Activated CD8-positive, alpha-beta memory T cell treated with anti-CD3 and anti-CD28 coated beads, Interleukin-2, amount 10 ng/mL, durations not matched to agents 7 days and 5 days (primary cell): ENCODE measurements at regions not wholly inside any gene's neighbourhood (a gene's known extent, or its start where the extent isn't known, plus 50 kb on each side); places are given as distances from the start of the nearest gene placed in this dataset.
A peak's percentile ranks its signal among the peaks of the same experiment; 100 is the strongest.
"Not testable (repeated sequence)": the region's sequence is repeated elsewhere in the genome, so short reads cannot be mapped to it uniquely, and the experiment has no call there.

Experiments
- ATAC-seq: fragments of 150-1000 bp; cut with Tn5 transposase; one replicate; pipeline ENCODE4 v1.10.0; 2021; ENCODE audit warnings: moderate library complexity
- CTCF ChIA-PET: fragments of 350-600 bp; sonication (Branson Sonifier 250); formaldehyde crosslinking; loops from one replicate; lab custom pipeline; 2021; ENCODE audit warnings: antibody characterized with exemption; lab: Charles Lee
- DNase-seq: peaks from one replicate; pipeline ENCODE4 v3.0.0-alpha.2; 2020
- H3K27ac Mint-ChIP-seq: one replicate; pipeline ENCODE4 v1.8.0; 2021; ENCODE audit warnings: mild to moderate bottlenecking, mixed read lengths
- H3K27me3 Mint-ChIP-seq: one replicate; pipeline ENCODE4 v1.8.0; 2021; ENCODE audit warnings: mixed read lengths
- H3K36me3 Mint-ChIP-seq: one replicate; pipeline ENCODE4 v1.8.0; 2021; ENCODE audit warnings: mild to moderate bottlenecking, mixed read lengths
- H3K4me1 Mint-ChIP-seq: one replicate; pipeline ENCODE4 v1.8.0; 2021; ENCODE audit warnings: mixed read lengths
- H3K4me3 Mint-ChIP-seq: one replicate; pipeline ENCODE4 v1.8.0; 2021; ENCODE audit warnings: mild to moderate bottlenecking, moderate library complexity, mixed read lengths
- H3K9me3 Mint-ChIP-seq: one replicate; pipeline ENCODE4 v1.8.0; 2022; ENCODE audit warnings: low read depth, mixed read lengths

DNA sequence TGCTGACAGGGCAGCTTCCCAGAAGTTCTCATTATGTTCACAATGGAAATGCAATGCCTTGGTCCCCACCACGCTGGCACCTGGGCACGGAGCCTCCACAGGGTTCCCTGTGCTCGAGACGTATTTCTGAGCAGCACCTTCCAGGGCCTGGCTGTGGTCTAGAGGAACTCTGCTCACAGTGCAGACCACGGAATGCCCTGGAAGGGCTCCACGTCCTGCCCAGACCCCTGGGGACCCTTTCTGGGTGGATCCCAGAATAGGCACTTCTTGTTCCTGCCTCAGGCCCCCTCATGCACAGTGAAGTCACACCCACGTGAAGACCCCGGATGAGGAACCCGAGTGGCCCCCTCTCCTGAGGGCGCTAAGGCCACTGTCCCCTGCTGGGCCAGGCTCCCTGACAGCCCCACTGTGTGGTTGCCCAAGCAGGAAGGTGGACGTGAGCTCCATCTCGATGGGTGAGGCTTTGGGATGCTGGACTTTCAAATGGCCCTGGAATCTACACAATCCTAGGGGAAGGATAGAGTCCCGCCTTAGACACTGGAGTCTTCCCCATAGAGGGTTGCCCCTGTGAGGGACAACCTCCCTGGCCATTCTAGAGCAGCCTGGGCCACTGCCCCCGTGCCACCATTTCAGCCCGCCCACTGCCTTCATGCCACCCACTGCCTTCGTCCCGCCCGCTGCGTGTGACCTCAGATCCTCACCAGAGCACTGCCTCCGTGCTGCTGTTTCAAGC, 1106.8 kb downstream of the BRD1 start:
- peaks cover 1% of the 10 kb centered on the region for H3K36me3 Mint-ChIP-seq
- H3K27ac Mint-ChIP-seq: no peak overlapping the region
- H3K9me3 Mint-ChIP-seq: peaks cover 7% of the 10 kb centered on the region
- DNase-seq (no peak), ATAC-seq (no peak)
- H3K4me3 Mint-ChIP-seq: no peak overlapping the region
- H3K27me3 Mint-ChIP-seq: no peaks in the 10 kb centered on the region
- CTCF ChIA-PET: no interaction called here
- H3K4me1 Mint-ChIP-seq: peaks cover 3% of the 10 kb centered on the region

DNA sequence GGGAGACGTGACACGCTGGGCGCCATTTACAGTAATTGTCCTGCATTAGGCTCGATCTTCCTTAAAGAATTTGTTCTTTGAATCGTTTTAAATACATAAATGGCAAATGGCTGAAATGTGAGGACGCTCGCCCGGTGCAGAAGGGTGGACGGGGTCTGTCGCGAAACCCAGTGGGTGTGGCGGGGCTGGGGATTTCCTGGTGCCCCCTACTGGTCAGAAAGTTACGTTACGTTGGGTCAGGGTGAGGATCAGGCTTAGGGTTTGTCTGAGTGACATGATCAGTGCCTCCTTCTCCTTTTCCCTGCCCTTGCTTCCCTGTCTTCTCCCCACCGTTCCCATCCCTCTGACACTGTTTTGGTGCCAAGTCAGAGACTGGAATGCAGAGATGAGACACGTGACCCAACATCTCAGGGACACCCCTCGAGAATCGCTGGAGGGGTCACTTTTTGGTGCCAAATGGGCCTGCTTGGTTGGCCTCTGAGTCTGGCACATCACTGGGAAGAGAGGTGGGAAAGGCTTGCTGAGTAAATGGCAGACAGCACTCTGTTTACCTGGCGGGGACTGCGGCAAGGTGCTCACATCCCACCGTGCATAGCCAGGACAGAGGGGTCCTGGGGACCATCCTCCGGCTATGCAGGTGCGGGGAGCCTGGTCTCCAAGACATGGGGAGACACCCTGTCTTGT, 1107.6 kb downstream of the BRD1 start:
- Mint-ChIP-seq H3K27ac (no peak overlapping the region), H3K9me3 (peaks cover 9% of the 10 kb centered on the region), H3K27me3 (no peaks in the 10 kb centered on the region), H3K4me1 (peaks cover 3% of the 10 kb centered on the region), H3K36me3 (peaks cover 1% of the 10 kb centered on the region), H3K4me3 (no peak overlapping the region)
- ATAC-seq (no peak), DNase-seq (no peak)
- CTCF ChIA-PET: no interaction called here

GRCh38 chr22:48718818-48719500, 1108.7 kb downstream of the BRD1 start:
- no peaks in the 10 kb centered on the region for H3K27me3 Mint-ChIP-seq
- no peak for DNase-seq
- no peak overlapping the region for H3K4me3 Mint-ChIP-seq
- H3K36me3 Mint-ChIP-seq: peaks cover 1% of the 10 kb centered on the region
- no peak overlapping the region for H3K27ac Mint-ChIP-seq
- peaks cover 3% of the 10 kb centered on the region for H3K4me1 Mint-ChIP-seq
- no peak for ATAC-seq
- peaks cover 13% of the 10 kb centered on the region for H3K9me3 Mint-ChIP-seq
- CTCF ChIA-PET: no interaction called here

DNA sequence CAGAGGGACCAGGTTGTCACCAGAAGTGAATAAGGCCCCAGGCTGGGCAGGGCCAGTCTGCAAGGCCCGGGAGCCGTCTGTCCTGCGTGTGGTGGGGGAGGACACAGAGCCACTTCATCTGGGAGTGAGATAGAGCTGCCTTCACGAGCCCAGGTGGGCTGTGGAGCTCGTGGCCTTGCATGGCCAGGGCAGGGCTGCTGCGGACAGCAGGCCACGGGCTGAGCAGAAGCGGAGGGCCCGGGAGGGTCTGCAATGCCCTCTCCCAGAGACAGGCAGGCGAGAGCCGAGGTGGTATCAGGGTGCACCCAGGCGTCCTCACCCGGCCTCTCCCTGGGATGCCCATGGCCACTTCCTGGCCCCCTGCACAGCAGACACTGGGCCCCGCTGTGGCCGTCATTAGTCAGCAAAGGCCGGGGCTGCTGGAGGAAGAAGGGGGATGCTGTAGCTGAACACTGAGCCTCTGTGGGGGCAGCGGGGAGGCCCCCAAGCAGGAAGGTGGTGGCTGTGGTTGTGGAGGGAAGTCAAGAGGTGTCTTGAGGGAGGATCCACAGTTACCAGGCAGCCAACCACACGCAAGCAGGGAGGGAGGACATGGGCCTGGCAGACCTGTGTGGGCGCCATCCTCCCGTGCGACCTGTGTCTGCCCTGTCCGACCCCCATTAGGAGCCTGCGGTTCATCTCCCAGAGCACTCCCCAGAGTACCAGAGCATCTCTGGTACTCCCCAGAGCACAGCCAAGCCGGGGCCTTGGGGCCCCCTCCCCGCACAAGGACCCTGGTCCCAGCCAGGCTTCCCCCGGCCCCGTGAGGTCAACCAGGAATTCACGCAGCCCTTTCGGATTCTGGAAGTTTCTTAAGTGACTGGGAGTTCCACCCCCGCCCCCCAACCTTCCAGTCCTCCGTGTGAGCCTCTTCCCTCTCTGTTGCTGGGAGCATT, 1109.5 kb downstream of the BRD1 start:
- DNase-seq: peak; percentile 42
- Mint-ChIP-seq H3K27me3 (no peaks in the 10 kb centered on the region), H3K36me3 (peaks cover 1% of the 10 kb centered on the region), H3K4me3 (no peak overlapping the region), H3K9me3 (peaks cover 13% of the 10 kb centered on the region), H3K27ac (no peak overlapping the region), H3K4me1 (peaks cover 3% of the 10 kb centered on the region)
- CTCF ChIA-PET: no interaction called here
- no peak for ATAC-seq

DNA sequence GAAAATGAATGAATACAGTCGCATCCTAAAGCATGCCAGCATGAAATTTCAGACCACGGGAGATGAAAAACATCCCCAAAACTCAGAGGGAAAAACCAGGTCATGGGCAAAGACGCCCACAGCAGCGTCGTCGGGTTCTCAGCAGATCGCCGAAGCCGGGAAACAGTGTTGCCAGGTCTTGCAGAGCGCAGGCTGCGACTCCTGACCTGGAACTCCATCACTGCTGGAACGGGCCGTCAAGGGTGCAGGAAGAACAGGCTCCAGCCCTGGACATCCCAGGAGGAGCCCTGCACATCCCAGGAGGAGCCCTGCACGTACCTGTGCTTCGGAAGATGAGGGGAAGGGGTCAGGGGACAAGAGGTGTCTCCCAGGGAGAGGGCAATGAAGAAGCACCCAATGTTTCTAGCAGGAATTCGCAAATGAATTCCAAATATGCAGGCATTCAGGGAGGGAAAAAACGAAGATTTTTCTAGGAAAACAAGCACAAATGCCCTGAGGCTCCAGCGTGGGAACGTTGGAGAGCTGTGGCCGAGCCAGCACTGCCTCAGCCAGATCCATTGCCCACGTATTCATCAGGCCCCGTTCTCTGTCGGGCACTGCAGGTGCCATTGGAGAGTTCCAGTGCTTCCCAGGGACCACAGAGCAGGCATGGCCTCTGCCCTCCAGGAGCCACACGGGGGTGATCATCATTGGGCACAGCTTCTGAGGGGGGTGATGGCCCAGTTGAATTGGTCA, 1110.4 kb downstream of the BRD1 start:
- no peak for ATAC-seq

DNA sequence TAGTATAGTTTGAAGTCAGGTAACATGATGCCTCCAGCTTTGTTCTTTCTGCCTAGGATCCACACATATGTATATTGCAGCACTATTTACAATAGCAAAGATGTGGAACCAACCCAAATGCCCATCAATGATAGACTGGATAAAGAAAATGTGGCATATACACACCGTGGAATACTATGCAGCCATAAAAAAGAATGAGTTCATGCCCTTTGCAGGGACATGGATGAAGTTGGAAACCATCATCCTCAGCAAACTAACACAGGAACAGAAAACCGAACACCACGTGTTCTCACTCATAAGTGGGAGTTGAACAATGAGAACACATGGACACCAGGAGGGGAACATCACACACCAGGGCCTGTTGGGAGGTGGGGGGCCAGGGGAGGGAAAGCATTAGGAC, 1111.5 kb downstream of the BRD1 start:
- H3K36me3 Mint-ChIP-seq, ATAC-seq, H3K4me3 Mint-ChIP-seq, DNase-seq, CTCF ChIA-PET, H3K4me1 Mint-ChIP-seq, H3K27ac Mint-ChIP-seq, H3K27me3 Mint-ChIP-seq: not testable (repeated sequence)
- H3K9me3 Mint-ChIP-seq: peaks cover 10% of the 10 kb centered on the region

More for the DNA sequence above, 1110.4 kb downstream of the BRD1 start:
- Mint-ChIP-seq H3K4me3 (no peak overlapping the region), H3K27ac (no peak overlapping the region), H3K4me1 (peaks cover 3% of the 10 kb centered on the region), H3K9me3 (peaks cover 13% of the 10 kb centered on the region), H3K27me3 (no peaks in the 10 kb centered on the region), H3K36me3 (peaks cover 1% of the 10 kb centered on the region)
- DNase-seq: no peak
- CTCF ChIA-PET: no interaction called here

- Mint-ChIP-seq H3K4me3 (no peak overlapping the region), H3K27me3 (no peaks in the 10 kb centered on the region), H3K36me3 (peaks cover 1% of the 10 kb centered on the region), H3K9me3 (peaks cover 10% of the 10 kb centered on the region), H3K4me1 (peaks cover 3% of the 10 kb centered on the region), H3K27ac (no peak overlapping the region)
- CTCF ChIA-PET: no interaction called here
- DNase-seq: no peak
- ATAC-seq: no peak
Observed at GRCh38 chr22:48715511-48715910, 1112.2 kb downstream of the BRD1 start.

DNA sequence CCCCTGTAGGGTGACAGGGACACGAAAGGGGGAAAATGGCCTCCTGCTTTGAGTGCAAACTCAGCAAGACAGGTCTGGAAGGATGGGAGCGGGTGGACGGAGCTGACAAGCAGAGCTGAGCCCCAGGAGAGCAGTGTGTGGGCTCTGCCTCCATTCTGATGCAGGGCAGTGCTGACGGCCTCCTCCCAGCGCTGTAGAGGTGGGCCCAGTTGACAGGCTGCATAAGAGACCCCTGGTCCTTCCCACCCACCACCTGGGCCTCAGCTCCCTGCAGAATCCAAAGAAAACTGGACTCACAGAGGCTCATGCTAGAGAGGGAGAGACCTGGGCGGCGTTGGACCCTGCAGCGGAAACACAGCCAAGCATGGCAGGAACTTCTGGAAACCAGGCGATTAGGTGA, 1113.4 kb downstream of the BRD1 start:
- Mint-ChIP-seq H3K27ac (no peak overlapping the region), H3K36me3 (peaks cover 1% of the 10 kb centered on the region), H3K27me3 (no peaks in the 10 kb centered on the region), H3K9me3 (peaks cover 10% of the 10 kb centered on the region), H3K4me3 (no peak overlapping the region), H3K4me1 (peaks cover 3% of the 10 kb centered on the region)
- CTCF ChIA-PET: no interaction called here
- ATAC-seq (no peak), DNase-seq (no peak)

- Mint-ChIP-seq H3K4me1 (peaks cover 1% of the 10 kb centered on the region), H3K27ac (no peak overlapping the region), H3K27me3 (no peaks in the 10 kb centered on the region), H3K36me3 (peaks cover 1% of the 10 kb centered on the region), H3K9me3 (peaks cover 10% of the 10 kb centered on the region), H3K4me3 (no peak overlapping the region)
- CTCF ChIA-PET: no interaction called here
- ATAC-seq: no peak
- DNase-seq: no peak
Observed at GRCh38 chr22:48713272-48714205, 1114.1 kb downstream of the BRD1 start.

GRCh38 chr22:48712558-48713271, 1115.0 kb downstream of the BRD1 start:
- peaks cover 1% of the 10 kb centered on the region for H3K36me3 Mint-ChIP-seq
- no peaks in the 10 kb centered on the region for H3K27me3 Mint-ChIP-seq
- CTCF ChIA-PET: no interaction called here
- no peak for DNase-seq
- H3K9me3 Mint-ChIP-seq: peaks cover 10% of the 10 kb centered on the region
- no peaks in the 10 kb centered on the region for H3K4me1 Mint-ChIP-seq
- no peak for ATAC-seq
- H3K27ac Mint-ChIP-seq: no peak overlapping the region
- H3K4me3 Mint-ChIP-seq: no peak overlapping the region

DNA sequence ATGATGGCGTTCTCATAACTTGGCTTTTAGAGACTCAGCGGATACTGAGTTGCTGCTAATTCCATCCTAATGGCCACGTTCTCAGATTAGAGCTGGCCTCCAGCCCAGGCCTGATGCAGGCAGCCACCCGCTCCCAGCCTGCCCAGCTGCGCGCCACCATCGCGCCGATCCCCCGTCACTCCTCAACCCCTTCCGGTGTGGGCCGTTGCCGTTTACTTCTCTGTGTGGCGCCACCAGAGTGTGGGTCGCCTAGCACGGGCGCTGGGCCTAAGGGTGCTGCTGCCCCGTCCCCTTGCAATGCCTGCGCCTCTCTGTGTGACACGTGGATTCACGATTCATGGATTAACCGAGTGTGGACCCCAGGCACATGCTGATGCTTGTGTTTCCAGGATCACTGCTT, 1116.0 kb downstream of the BRD1 start:
- ATAC-seq (no peak), DNase-seq (no peak)
- no peaks in the 10 kb centered on the region for H3K27me3 Mint-ChIP-seq
- H3K36me3 Mint-ChIP-seq: peaks cover 1% of the 10 kb centered on the region
- peaks cover 9% of the 10 kb centered on the region for H3K9me3 Mint-ChIP-seq
- no peak overlapping the region for H3K4me3 Mint-ChIP-seq
- H3K4me1 Mint-ChIP-seq: no peaks in the 10 kb centered on the region
- CTCF ChIA-PET: no interaction called here
- no peak overlapping the region for H3K27ac Mint-ChIP-seq
